DND-41 (cell line): ENCODE measurements at regions not wholly inside any gene's neighbourhood (a gene's known extent, or its start where the extent isn't known, plus 50 kb on each side); places are given as distances from the start of the nearest gene placed in this dataset.

Experiments used
- CTCF ChIP-seq: IDR thresholded peaks from 2 replicates; pipeline ENCODE4 v1.5.1; 2012; ENCODE audit warnings: borderline replicate concordance, low read length, moderate library complexity, mild to moderate bottlenecking; ENCODE audit not compliant: poor library complexity, severe bottlenecking; ENCODE audit errors: extremely low read depth
- EZH2 ChIP-seq: IDR thresholded peaks from 3 replicates; pipeline ENCODE4 v1.6.1; 2012; ENCODE audit warnings: borderline replicate concordance, low read depth, mild to moderate bottlenecking, moderate library complexity, low read length, inconsistent platforms; ENCODE audit not compliant: severe bottlenecking

DNA sequence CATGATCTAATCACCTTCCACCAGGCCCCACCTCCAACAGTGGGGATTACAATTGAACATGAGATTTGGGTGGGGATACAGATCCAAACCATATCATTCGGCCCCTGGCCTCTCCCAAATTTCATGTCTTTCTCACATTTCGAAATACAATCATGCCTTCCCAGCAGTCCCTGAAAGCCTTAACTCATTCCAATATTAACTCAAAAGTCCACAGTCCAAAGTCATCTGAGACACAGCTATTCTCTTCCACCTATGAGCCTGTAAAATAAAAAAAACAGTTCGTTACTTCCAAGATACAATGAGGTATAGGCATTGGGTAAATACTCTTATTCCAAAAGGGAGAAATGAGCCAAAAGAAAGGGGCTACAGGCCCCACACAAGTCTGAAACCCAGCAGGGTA lies 222.6 kb downstream of the SOD2 start:
- no peak for TF ChIP-seq CTCF
- TF ChIP-seq EZH2: no peak
